IPS-15b (cell line): ENCODE measurements at regions not wholly inside any gene's neighbourhood (a gene's known extent, or its start where the extent isn't known, plus 50 kb on each side); places are given as distances from the start of the nearest gene placed in this dataset.

Experiments
- H3K27me3 ChIP-seq: one replicate; pipeline ENCODE4 v1.6.1; 2013; ENCODE audit warnings: low read length; ENCODE audit not compliant: control insufficient read depth, insufficient read depth
- H3K36me3 ChIP-seq: one replicate; pipeline ENCODE4 v1.6.1; 2013; ENCODE audit warnings: low read length; ENCODE audit not compliant: control insufficient read depth, insufficient read depth
- H3K4me1 ChIP-seq: one replicate; pipeline ENCODE4 v1.6.1; 2013; ENCODE audit warnings: mild to moderate bottlenecking, low read length; ENCODE audit not compliant: control insufficient read depth, insufficient read depth
- H3K4me3 ChIP-seq: one replicate; pipeline ENCODE4 v1.5.1; 2013; ENCODE audit warnings: low read depth, low read length
- H3K9ac ChIP-seq: one replicate; pipeline ENCODE4 v1.6.1; 2013; ENCODE audit warnings: low read depth, mild to moderate bottlenecking, low read length
- H3K9me3 ChIP-seq: one replicate; pipeline ENCODE4 v1.6.1; 2013; ENCODE audit warnings: mild to moderate bottlenecking, low read length; ENCODE audit not compliant: control insufficient read depth, insufficient read depth

DNA sequence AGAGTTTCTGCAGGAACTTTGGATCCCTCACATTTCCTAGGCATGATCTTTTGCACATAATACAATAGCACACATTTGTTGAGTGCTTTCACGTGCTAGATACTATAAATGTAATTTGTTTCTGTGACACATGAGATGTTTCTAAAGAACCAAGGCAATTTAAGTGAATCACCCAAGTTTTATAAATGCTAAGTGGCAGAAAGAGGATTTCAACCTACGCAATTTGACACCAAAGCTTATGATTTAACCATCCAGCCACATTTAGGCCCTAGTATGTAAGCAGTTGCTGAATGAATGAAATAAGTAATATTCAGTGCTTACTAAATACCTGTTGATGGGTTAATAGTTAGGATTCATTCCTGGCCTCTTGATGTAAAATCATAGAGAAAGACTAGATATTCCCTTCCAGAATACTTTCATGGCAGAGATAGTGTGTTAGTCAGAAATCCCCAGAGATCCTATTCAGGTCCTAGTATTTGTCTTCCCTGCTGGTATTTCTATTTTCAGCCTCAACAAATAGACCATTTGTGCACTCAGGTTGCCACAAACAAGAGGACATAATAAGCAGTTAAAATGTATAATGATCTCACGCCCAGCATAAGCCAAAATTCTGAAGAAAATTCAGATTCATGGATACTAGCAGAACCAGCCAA lies 572.6 kb downstream of the IPMK start:
- Histone ChIP-seq H3K4me1 (no peaks in the 10 kb centered on the region), H3K27me3 (no peaks in the 10 kb centered on the region), H3K9me3 (no peaks in the 10 kb centered on the region), H3K9ac (no peak overlapping the region), H3K36me3 (no peaks in the 10 kb centered on the region), H3K4me3 (no peak overlapping the region)

DNA sequence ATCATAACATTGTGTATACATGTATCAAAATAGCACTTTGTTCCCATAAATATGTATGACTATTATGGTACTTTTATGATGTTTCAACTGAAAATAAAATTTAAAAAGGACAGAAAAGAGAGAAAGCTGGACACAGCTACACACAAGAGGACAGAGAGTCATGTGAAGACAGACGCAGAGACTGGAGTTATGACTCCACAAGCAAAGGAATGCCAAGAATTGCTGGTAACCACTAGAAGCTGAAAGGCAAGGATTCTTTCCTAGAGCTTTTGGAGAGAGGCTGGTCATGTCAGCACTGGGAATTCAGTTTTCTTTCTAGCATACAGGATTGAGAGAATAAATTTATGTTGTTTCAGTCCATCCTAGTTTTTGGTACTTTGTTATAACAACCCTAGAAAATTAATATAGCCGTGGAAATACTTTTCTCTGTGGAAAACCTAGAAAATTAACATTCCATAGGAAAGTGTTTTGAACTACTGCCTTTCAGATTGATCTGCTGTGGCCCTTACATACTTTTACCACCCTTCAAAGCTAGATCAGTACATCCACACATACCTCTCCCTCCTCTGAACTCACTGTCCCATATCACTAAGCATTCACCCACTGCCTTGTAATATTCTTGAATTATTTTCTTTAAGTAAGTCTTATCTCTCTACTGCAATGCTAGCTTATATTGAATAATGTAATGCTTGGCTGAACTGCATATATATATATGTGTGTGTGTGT lies 575.3 kb downstream of the IPMK start:
- Histone ChIP-seq H3K4me3 (no peak overlapping the region), H3K36me3 (no peaks in the 10 kb centered on the region), H3K9ac (no peak overlapping the region), H3K27me3 (no peaks in the 10 kb centered on the region), H3K4me1 (no peaks in the 10 kb centered on the region), H3K9me3 (no peaks in the 10 kb centered on the region)

DNA sequence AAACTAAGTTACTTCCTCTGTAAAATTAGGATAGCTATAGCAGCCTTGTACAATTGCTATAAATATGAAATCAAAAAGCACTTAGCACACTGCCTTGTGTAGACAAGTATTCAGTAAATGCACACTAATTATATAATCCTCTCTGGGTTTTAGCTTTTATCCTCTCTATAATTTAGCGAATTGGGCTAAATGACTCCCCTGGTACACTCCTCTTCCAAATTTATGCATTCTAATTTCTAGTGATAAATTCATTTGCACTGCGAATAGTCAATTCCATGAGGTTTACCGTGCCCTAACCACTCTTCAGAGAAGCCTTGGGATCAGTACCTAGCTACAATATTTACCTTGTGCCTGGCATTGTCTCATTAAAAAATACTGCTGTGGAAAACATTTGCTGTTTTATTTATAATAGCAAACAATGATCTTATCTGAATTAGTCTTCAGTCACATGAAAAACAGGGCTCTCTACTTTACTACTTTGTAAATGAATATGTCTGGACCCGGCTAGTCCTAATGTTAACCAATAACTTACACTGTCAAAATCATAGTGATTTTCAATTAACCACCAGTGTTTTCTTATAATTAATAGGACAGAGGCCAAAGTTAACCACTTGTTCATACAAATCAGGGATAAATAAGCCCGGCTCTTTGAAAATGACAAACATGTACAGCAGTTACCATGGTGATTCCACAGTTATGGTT lies 577.9 kb downstream of the IPMK start:
- Histone ChIP-seq H3K27me3 (no peaks in the 10 kb centered on the region), H3K9ac (no peak overlapping the region), H3K4me3 (no peak overlapping the region)

DNA sequence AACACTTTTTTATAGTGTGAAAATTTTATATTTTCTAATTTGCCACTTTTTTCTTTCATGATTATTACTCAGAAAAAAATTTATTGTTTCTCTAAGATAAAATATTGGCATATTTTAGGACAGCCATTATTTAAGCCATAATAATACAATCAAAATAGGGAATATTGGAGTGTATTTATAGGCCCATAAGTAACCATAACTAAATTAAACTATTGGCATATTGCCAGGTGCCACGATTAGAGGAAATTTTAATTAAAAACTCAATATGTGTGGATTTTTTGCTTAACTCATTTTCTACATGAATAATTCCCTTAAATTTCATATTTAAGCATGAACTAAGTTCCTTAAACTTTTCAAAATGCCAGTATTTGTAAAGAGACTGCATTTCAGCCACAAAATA lies 587.8 kb downstream of the IPMK start:
- no peaks in the 10 kb centered on the region for H3K27me3 ChIP-seq
- no peaks in the 10 kb centered on the region for H3K36me3 ChIP-seq
- H3K4me3 ChIP-seq = no peak overlapping the region
- no peaks in the 10 kb centered on the region for H3K9me3 ChIP-seq
- no peaks in the 10 kb centered on the region for H3K4me1 ChIP-seq
- H3K9ac ChIP-seq = no peak overlapping the region

More for the DNA sequence above, 577.9 kb downstream of the IPMK start:
- no peaks in the 10 kb centered on the region for H3K4me1 ChIP-seq
- H3K36me3 ChIP-seq = no peaks in the 10 kb centered on the region
- H3K9me3 ChIP-seq = no peaks in the 10 kb centered on the region

GRCh38 chr10:57675125-57675524 lies 592.6 kb downstream of the IPMK start:
- Histone ChIP-seq H3K27me3 (no peaks in the 10 kb centered on the region), H3K4me1 (no peaks in the 10 kb centered on the region), H3K9ac (no peak overlapping the region), H3K9me3 (no peaks in the 10 kb centered on the region), H3K4me3 (no peak overlapping the region), H3K36me3 (no peaks in the 10 kb centered on the region)

DNA sequence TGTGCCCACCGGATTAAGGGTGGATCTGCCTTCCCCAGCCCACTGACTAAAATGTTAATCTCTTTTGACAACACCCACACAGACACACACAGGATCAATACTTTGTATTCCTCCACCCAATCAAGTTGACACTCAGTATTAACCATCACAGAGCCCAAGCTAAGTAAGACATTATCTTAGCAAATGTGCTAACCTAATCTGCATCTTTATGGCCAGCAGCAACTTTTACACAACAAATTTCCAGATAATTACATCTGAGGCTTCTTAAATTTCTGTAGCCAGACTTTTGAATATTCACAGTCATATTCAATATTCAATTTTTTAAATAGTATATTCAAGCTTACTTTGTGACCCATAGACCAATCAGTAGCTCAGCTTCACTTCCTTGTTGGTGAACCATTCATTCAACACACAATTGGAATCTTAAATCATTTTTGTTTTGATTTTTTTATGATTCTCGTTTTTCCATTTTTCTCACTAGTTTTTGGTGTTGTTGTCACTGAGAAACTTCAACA lies 594.2 kb downstream of the IPMK start:
- Histone ChIP-seq H3K9ac (no peak overlapping the region), H3K4me1 (no peaks in the 10 kb centered on the region), H3K36me3 (no peaks in the 10 kb centered on the region), H3K4me3 (no peak overlapping the region), H3K9me3 (no peaks in the 10 kb centered on the region), H3K27me3 (no peaks in the 10 kb centered on the region)

- H3K9ac ChIP-seq = no peak overlapping the region
- no peak overlapping the region for H3K4me3 ChIP-seq
- no peaks in the 10 kb centered on the region for H3K36me3 ChIP-seq
- H3K4me1 ChIP-seq = no peaks in the 10 kb centered on the region
- H3K27me3 ChIP-seq = no peaks in the 10 kb centered on the region
- H3K9me3 ChIP-seq = no peaks in the 10 kb centered on the region
These were observed 602.9 kb downstream of the IPMK start for GRCh38 chr10:57664815-57665214.

DNA sequence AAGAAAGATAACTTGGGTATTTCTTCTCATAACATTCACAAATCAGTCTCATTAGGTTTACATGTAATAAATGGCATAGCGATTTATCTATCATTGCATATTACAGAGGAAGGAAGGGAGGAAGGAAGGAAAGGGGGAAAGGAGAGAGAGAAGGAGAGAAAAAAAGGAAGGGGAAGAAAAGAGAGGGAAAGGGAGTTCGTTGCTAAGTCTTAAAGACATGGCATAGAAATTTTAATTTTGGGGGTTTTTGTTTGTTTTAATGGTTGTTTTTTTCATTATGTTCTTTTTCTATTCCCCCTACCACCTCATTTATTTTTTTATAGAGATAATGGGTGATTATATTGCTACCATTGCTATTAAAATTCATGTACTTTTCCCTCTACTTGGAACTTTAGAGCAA lies 604.3 kb downstream of the IPMK start:
- no peak overlapping the region for H3K4me3 ChIP-seq
- H3K27me3 ChIP-seq = no peaks in the 10 kb centered on the region
- no peaks in the 10 kb centered on the region for H3K9me3 ChIP-seq
- H3K36me3 ChIP-seq = no peaks in the 10 kb centered on the region
- H3K9ac ChIP-seq = no peak overlapping the region
- no peaks in the 10 kb centered on the region for H3K4me1 ChIP-seq

DNA sequence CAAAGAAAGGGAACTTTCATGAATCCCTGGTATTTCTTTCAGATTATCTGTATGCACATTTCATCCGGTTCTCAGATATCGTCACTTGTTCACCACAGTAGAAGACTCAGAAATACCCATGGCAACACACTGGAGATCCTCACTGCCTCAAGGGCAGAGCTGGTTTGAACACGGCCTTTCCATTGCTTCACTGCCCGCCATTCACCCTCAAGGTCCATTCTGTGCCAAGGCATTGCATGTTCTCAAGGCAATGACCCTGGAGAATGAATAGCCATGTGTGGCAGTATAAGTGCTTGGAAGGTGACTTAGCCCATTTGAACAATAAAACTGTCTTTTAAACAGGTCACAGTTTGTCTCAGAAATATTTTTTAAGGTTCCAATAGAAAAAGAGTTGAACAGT lies 606.5 kb downstream of the IPMK start:
- Histone ChIP-seq H3K27me3 (no peaks in the 10 kb centered on the region), H3K9ac (no peak overlapping the region), H3K4me3 (no peak overlapping the region), H3K36me3 (no peaks in the 10 kb centered on the region), H3K9me3 (no peaks in the 10 kb centered on the region), H3K4me1 (no peaks in the 10 kb centered on the region)

- H3K9me3 ChIP-seq = no peaks in the 10 kb centered on the region
- no peak overlapping the region for H3K9ac ChIP-seq
- H3K36me3 ChIP-seq = no peaks in the 10 kb centered on the region
- H3K4me1 ChIP-seq = no peaks in the 10 kb centered on the region
- no peaks in the 10 kb centered on the region for H3K27me3 ChIP-seq
- H3K4me3 ChIP-seq = no peak overlapping the region
These were observed 610.4 kb downstream of the IPMK start for GRCh38 chr10:57657164-57657765.

DNA sequence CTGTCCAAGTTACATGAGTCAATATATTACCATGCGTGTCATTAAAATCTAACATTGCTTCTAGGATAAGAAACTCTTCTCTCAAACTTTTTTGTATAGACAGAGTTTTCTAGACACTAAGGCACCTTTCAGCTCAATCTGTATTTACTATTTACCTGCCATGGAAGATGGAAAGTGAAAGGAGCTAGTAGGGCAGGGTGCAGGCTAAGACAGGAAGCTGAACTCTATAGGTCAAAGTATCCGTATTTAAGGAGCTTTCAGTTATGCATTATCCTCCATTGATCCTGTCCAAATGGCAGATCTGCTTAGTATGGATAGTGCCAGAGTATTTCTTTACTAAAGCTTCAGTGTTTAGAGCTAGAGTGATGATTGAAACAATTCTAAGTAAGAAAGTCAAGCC lies 612.8 kb downstream of the IPMK start:
- no peaks in the 10 kb centered on the region for H3K36me3 ChIP-seq
- no peak overlapping the region for H3K4me3 ChIP-seq
- H3K27me3 ChIP-seq = no peaks in the 10 kb centered on the region
- no peaks in the 10 kb centered on the region for H3K4me1 ChIP-seq
- no peaks in the 10 kb centered on the region for H3K9me3 ChIP-seq
- H3K9ac ChIP-seq = no peak overlapping the region
